ENCODE measurements at regions not wholly inside any gene's neighbourhood (a gene's known extent, or its start where the extent isn't known, plus 50 kb on each side); places are given as distances from the start of the nearest gene placed in this dataset.

DNA sequence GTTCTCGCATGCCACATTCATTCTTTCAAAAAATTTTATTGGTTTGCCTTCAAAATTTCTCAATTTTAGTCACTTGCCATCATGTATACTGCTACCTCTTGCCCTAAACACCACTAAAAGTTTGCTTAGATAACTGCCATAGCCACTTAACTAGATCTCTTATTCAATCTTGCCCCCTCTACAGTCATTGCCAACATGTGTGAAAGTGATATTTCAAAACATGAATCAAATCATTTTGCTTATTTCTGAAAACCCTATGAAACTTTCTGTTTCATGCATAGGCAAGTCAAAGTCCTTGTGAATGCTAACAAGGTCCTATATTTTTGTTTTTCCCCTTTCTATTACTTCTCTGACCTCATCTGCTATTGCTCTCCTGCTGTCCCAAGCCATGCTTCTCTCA lies 397.1 kb downstream of the KCNJ3 start:
- Histone ChIP-seq H4K5ac (ENCODE audit: low read depth, low read length) (no peak overlapping the region), H2BK15ac (ENCODE audit: low read depth, low read length) (no peak overlapping the region), H3K4me1 (ENCODE audit: control insufficient read depth, insufficient read depth, low read length) (no peaks in the 10 kb centered on the region), H3K79me1 (ENCODE audit: low read depth in 1 of 2, low read length in 2 of 2) (no peaks in the 10 kb centered on the region), H3K9me3 (ENCODE audit: control insufficient read depth, insufficient read depth, low read length) (peaks cover 11% of the 10 kb centered on the region), H2AK9ac (replicated peaks; ENCODE audit: low read depth, low read length, poor library complexity) (no peak overlapping the region), H2BK120ac (ENCODE audit: low read depth, low read length) (no peak overlapping the region), H3K18ac (ENCODE audit: low read depth, low read length) (no peak overlapping the region), H4K91ac (ENCODE audit: insufficient read depth, low read depth, low read length) (no peak overlapping the region), H3K4me3 (ENCODE audit: insufficient read depth, low read depth, low read length) (no peak overlapping the region), H3K14ac (replicated peaks; ENCODE audit: low read depth, low read length) (no peak overlapping the region), H2BK5ac (ENCODE audit: low read depth, low read length, poor library complexity, severe bottlenecking) (no peak overlapping the region), H3K27ac (ENCODE audit: insufficient read depth, low read length) (no peak overlapping the region), H3K4ac (ENCODE audit: low read depth, low read length) (no peak overlapping the region), H3K23ac (ENCODE audit: low read depth, low read length) (no peak overlapping the region), H3K9me1 (ENCODE audit: insufficient read depth, low read length) (no peaks in the 10 kb centered on the region), H3K4me2 (ENCODE audit: low read depth, low read length) (no peak overlapping the region), H3K27me3 (ENCODE audit: control insufficient read depth, insufficient read depth, low read length) (no peaks in the 10 kb centered on the region), H3K36me3 (ENCODE audit: control insufficient read depth, insufficient read depth, low read length) (no peaks in the 10 kb centered on the region), H4K20me1 (ENCODE audit: insufficient read depth, low read length) (no peaks in the 10 kb centered on the region), H2AK5ac (ENCODE audit: low read depth, low read length) (no peak overlapping the region), H3K9ac (ENCODE audit: low read depth, low read length) (no peak overlapping the region), H4K8ac (ENCODE audit: low read depth in 2 of 2, low read length in 2 of 2) (no peak overlapping the region), H2BK20ac (ENCODE audit: low read depth, low read length) (no peak overlapping the region), H2AFZ (replicated peaks; ENCODE audit: low read length, poor library complexity) (no peak overlapping the region), H3K56ac (ENCODE audit: extremely low read depth, insufficient read depth, low read length) (no peak overlapping the region)
- TF ChIP-seq, protein P1, sequence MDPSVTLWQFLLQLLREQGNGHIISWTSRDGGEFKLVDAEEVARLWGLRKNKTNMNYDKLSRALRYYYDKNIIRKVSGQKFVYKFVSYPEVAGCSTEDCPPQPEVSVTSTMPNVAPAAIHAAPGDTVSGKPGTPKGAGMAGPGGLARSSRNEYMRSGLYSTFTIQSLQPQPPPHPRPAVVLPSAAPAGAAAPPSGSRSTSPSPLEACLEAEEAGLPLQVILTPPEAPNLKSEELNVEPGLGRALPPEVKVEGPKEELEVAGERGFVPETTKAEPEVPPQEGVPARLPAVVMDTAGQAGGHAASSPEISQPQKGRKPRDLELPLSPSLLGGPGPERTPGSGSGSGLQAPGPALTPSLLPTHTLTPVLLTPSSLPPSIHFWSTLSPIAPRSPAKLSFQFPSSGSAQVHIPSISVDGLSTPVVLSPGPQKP (IDR thresholded peaks at IDR 0.05; ENCODE audit: borderline replicate concordance, low read depth, low read length) = no peak
- TF ChIP-seq POLR2A (IDR thresholded peaks at IDR 0.05; ENCODE audit: low read depth, low read length) (no peak), MAFK (IDR thresholded peaks at IDR 0.05; ENCODE audit: low read depth, low read length) (no peak), RCOR1 (IDR thresholded peaks at IDR 0.05; ENCODE audit: insufficient replicate concordance, low read length) (no peak), BHLHE40 (IDR thresholded peaks at IDR 0.05; ENCODE audit: low read depth, low read length) (no peak), MXI1 (IDR thresholded peaks at IDR 0.05; ENCODE audit: borderline replicate concordance, low read depth, low read length) (no peak), NFE2L2 (IDR thresholded peaks at IDR 0.05; ENCODE audit: low read depth, low read length) (no peak), CHD1 (IDR thresholded peaks at IDR 0.05; ENCODE audit: low read depth, low read length) (no peak), CEBPB (IDR thresholded peaks at IDR 0.05; ENCODE audit: low read depth, low read length) (no peak), RAD21 (IDR thresholded peaks at IDR 0.05; ENCODE audit: low read length) (no peak), FOS (IDR thresholded peaks at IDR 0.05; ENCODE audit: low read depth, low read length) (no peak), SMC3 (IDR thresholded peaks at IDR 0.05; ENCODE audit: low read depth, low read length) (no peak), RFX5 (IDR thresholded peaks at IDR 0.05; ENCODE audit: low read depth, low read length) (no peak), MAZ (IDR thresholded peaks at IDR 0.05; ENCODE audit: borderline replicate concordance, low read depth, low read length) (no peak)
- TF ChIP-seq, protein P2, sequence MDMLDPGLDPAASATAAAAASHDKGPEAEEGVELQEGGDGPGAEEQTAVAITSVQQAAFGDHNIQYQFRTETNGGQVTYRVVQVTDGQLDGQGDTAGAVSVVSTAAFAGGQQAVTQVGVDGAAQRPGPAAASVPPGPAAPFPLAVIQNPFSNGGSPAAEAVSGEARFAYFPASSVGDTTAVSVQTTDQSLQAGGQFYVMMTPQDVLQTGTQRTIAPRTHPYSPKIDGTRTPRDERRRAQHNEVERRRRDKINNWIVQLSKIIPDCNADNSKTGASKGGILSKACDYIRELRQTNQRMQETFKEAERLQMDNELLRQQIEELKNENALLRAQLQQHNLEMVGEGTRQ (IDR thresholded peaks at IDR 0.05; ENCODE audit: low read depth, low read length) = no peak
- TF ChIP-seq, protein P3, sequence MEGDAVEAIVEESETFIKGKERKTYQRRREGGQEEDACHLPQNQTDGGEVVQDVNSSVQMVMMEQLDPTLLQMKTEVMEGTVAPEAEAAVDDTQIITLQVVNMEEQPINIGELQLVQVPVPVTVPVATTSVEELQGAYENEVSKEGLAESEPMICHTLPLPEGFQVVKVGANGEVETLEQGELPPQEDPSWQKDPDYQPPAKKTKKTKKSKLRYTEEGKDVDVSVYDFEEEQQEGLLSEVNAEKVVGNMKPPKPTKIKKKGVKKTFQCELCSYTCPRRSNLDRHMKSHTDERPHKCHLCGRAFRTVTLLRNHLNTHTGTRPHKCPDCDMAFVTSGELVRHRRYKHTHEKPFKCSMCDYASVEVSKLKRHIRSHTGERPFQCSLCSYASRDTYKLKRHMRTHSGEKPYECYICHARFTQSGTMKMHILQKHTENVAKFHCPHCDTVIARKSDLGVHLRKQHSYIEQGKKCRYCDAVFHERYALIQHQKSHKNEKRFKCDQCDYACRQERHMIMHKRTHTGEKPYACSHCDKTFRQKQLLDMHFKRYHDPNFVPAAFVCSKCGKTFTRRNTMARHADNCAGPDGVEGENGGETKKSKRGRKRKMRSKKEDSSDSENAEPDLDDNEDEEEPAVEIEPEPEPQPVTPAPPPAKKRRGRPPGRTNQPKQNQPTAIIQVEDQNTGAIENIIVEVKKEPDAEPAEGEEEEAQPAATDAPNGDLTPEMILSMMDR (conservative IDR thresholded peaks at IDR 0.05; ENCODE audit: low read depth, low read length) = no peak
- 40% methylated on average over 1 of the region's 1 CpG; no CpG with 5 or more reads in 1 of the 2 experiments for WGBS, 2 experiments (ENCODE audit: extremely low coverage in 2 of 2, insufficient read length in 1 of 2)
- ATAC-seq (ENCODE audit: low read depth) (no peak), DNase-seq (no peak)
- POLR2A ChIA-PET (ENCODE audit: unreplicated experiment) = no interaction called here
- in situ Hi-C loops (cut with MboI; ENCODE audit: low sequenced_read_pairs) (no loop called here), intact Hi-C loops (cut with micrococcal nuclease) (no loop called here), dilution Hi-C loops (cut with HindIII; ENCODE audit: low sequenced_read_pairs, unreplicated experiment) (no loop called here)
- CTCF ChIA-PET = no interaction called here
- BruUV-seq (replicated peaks) = no TSS peak

Measured in IMR-90 (cell line).